B cell (primary cell): ENCODE measurements at regions not wholly inside any gene's neighbourhood (a gene's known extent, or its start where the extent isn't known, plus 50 kb on each side); places are given as distances from the start of the nearest gene placed in this dataset.

Source experiments
- CTCF ChIP-seq: fragments of 200-600 bp; IDR thresholded peaks from one replicate; pipeline ENCODE4 v1.8.0; 2022; ENCODE audit warnings: antibody characterized with exemption, mild to moderate bottlenecking
- EZH2 ChIP-seq: IDR thresholded peaks from 2 replicates; pipeline ENCODE4 v1.6.1; 2012; ENCODE audit warnings: borderline replicate concordance, low read depth, mild to moderate bottlenecking, moderate library complexity, low read length; ENCODE audit not compliant: insufficient read depth, poor library complexity, severe bottlenecking

GRCh38 chr15:38624244-38625205 lies 59.9 kb upstream of the RASGRP1 start:
- no peak for TF ChIP-seq CTCF
- TF ChIP-seq EZH2 = no peak
